DMS53 (cell line): ENCODE measurements at regions not wholly inside any gene's neighbourhood (a gene's known extent, or its start where the extent isn't known, plus 50 kb on each side); places are given as distances from the start of the nearest gene placed in this dataset.

Experiments
- DNase-seq: peaks from one replicate; lab custom pipeline; 2025; lab: John Stamatoyannopoulos, UW

GRCh38 chrX:7789200-7789599 is 53.8 kb upstream of the VCX start:
- no peak for DNase-seq

DNA sequence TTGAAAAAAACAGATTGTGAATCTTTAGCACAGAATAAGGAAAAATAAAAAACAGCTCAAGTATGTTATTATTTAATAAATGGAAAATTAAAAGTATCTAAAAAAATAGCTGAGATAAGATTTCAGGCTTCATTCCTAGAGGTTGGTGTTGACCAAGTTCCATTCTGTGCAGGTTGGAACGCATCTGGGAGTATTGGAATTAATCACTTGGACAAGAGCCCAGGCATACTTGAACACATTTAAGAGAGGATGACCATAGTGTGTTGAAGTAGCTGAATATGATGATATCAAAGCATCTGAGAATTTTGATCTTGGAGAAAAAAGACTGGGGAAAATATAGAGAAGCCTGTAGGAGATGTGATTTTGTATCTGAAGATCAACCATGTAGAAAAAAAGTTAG is 54.6 kb upstream of the VCX start:
- DNase-seq, result no peak

GRCh38 chrX:7787714-7788113 is 55.3 kb upstream of the VCX start:
- no peak for DNase-seq

DNA sequence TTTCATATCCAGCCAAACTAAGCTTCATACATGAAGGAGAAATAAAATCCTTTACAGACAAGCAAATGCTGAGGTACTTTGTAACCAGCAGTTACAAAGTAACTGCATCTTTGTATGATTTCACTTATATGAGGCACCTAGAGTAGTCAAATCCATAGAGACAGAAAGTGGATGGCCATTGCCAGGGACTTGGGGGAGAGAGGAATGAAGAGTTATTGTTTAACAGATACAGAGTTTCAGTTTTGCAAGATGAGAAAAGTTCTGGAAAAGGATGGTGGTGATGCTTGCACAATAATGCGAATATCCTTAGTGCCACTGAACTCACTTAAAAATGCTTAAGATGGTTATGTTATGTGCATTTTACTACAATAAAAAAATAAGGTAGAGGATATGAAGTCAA is 58.4 kb upstream of the VCX start:
- DNase-seq, result no peak

- DNase-seq, result no peak
Observed at GRCh38 chrX:7779644-7780043, 63.3 kb upstream of the VCX start.

DNA sequence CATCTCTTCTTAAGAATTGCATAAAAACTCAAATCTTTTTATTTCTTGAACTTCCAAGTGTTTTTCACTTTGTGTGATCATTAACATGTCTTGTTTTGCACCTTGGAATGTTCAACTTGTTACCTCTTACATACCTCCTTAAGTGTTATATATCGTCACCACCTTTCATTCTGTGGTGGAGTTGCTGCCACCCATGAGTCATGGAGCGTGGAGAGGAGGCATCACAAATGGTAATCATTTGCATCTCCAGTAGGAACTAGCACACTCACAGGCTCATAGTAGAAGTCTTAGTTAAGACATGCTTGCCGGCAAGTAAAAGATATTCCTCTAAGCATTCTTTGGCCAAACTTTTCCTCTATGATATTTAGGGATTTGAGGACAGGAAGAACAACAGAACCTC is 67.0 kb upstream of the VCX start:
- no peak for DNase-seq

DNA sequence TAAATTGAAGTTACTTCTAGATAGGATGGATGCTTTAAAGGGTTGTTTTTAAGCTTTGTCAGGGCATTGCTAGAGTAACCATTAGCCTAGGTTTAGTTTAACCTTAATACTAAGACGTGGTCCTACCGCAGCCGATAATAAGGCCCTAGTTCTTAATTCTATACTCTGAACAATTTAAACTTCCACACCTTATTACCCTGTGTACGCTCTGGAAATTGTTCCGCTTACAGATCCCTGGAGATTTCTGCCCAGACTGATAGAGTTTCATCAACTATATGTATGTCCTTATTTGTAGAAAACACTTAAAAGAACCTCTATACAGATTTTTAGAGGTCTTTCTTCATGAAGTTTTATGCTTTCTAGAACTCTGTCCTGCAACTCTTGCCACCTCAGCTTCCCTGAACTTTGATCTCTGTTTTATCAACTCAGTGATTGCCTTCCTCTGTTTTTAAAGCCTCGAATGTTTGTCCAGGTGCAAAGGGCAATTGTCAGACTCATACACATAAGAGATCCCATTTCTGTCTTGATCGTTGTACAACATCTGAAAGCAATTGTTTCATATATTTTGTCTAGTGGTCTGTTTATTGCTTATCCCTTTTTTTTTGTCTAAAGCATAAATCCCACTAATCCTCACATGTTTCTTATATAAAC is 71.1 kb upstream of the VCX start:
- peak; percentile 54 for DNase-seq

DNA sequence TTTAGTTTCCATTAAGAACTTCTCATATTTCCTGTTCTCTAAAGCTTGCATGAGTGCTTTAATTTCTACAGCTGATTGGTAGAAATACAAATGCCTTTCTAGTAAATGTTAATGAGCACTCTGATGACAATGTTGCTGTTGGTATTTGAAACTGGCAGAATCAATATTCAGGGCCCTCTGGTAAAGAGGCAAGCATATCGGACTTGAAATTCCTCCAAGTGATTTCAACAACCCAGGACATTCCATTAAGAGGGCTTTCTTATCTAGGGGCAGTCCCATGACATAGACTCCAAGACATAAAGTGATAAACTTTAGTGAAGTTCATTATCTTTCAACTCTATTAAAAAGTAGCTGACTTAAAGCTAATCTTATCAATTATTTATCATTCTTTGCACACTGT is 83.1 kb upstream of the VCX start:
- DNase-seq, result no peak

DNA sequence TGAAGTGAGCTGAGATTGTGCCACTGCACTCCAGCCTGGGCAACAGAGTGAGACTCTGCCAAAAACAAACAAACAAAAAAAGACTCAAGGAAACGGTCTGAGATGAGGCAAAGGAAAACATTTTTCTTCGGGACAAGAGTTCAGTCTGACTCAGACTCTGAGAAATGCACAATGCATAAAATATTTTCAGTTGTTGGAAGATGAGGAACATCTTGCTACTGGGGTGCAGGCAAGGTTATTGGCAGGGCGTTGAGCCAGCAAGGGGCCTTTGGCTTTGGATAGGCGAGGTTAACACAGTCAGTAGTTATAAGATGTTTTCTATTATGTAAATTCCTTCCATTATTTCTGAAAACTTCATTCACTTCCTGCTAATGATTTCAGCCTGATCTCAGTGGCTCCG is 96.1 kb upstream of the VCX start:
- no peak for DNase-seq

GRCh38 chrX:7730071-7730470 is 112.9 kb upstream of the VCX start:
- DNase-seq, result no peak

DNA sequence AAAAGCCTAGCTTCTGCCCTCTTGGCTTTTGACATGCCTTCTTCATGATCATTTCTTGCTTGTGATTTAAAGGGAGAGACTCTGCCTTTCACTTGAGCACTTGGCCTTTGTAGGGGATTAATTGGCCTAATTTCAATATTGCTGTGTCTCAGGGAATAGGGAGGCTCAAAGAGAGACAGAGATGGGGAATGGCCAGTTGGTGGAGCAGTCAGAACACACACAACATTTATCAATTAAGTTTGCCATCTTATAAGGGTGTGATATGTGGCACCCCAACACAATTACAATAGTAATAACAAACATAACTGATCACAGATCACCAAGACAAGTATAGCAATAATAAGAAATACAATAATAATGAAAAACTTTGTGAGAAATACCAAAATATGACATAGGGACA is 122.5 kb upstream of the VCX start:
- DNase-seq, result no peak

DNA sequence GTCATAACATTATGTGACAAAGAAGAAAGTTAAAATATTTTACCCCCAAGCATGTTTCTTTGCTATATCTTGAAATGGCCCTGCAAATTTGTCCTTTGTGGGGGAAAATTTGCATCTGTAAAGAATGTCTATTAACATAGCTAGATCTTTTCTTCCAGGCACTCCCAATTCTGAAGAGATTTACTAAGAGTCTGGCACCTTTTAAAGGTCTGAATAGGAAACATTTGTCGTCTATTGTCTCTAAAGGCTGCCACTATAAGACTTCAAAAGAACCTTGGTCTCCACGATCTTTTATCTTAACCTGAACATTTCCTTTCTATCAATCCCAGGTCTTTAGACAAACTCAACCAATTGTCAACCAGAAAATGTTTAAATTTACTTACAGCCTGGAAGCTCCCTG is 128.6 kb upstream of the VCX start:
- no peak for DNase-seq

DNA sequence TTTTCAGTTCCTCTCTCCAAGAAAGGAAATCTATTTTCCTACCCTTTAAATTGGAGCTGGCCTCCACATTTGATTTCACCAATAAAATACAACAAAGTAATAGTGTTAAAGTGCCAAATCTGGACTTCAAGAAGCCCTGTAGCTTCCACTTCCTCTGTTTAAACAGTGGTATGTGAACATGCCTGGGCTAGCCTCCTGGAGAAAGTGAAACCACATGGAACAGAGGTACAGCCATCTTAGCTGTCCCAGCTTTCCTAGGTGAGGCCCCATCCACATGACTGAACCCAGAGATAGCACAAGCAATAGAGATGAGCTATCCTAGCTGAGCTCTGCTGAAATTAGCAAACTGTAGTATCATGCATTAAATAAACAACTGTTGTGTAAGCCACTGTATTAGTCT is 131.8 kb upstream of the VCX start:
- DNase-seq, result peak; percentile 40

- no peak for DNase-seq
Observed at GRCh38 chrX:7709845-7710244, 133.1 kb upstream of the VCX start.

DNA sequence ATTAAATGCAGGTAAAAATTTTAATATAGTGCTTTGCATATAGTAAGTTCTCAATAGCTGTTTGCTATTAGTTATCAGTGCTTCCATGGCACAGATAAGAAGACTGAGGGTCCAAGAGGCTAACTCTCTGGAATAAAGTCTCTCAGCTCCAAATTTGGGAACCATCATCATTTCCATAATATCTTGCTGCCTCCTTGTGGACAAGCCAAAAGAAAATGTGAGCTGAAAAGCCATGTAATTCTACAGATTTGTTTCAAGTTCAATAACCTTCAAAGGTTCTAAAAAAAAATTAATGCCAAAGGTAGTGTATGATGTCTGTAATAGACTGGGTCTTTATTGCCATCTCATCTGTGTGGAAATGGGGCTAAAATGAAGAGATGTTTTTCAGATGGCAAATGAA is 136.9 kb upstream of the VCX start:
- DNase-seq, result peak; percentile 31

- DNase-seq, result no peak
Observed at GRCh38 chrX:7704205-7704604, 138.8 kb upstream of the VCX start.

GRCh38 chrX:7698248-7698647 is 144.7 kb upstream of the VCX start:
- DNase-seq, result no peak

- DNase-seq, result no peak
Observed at GRCh38 chrX:7690842-7691241, 152.1 kb upstream of the VCX start.

DNA sequence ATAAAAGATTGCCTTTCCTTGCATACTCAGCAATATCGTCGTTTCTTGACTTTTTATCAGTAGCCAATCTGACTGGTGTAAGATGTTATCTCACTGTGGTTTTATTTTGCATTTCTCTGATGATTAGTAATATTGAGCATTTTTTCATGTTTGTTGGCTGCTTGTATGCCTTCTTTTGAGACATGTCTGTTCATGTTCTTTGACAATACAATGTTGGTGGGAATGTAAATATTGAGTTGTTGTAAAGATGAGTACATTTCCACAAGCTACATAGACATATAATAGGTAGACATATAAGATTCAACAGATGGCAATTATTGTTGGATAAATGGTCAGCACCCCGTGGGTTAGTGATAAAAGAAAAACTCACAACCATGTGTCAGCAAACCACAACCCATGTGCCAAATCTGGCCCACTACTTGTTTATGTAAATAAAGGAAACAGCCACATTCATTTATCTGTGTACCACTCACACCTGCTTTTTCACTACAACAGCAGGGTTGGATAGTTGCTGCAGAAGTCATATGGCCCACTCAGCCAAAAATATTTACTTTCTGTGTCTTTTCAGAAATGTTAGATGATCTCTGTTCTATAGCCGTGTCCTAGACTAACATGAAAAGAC is 153.1 kb upstream of the VCX start:
- DNase-seq, result peak; percentile 24

DNA sequence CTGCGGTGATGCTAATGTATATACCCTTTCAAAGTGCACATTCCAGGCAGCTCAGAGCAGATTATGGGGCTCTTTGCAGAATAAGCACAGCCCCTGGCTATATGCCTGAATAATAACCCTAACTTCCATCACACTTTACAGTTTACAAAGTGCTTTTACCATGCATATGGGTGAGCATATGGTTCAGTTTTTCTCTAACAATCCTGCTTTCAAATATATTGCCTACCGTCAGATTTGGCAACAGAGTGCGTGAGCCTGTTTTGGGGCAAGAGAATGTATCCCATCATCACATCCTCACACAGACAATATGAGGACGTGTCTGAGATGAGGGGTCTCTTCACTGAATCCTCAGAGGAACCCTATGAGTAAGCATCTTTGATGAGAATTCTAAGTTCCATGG is 162.8 kb upstream of the VCX start:
- no peak for DNase-seq

DNA sequence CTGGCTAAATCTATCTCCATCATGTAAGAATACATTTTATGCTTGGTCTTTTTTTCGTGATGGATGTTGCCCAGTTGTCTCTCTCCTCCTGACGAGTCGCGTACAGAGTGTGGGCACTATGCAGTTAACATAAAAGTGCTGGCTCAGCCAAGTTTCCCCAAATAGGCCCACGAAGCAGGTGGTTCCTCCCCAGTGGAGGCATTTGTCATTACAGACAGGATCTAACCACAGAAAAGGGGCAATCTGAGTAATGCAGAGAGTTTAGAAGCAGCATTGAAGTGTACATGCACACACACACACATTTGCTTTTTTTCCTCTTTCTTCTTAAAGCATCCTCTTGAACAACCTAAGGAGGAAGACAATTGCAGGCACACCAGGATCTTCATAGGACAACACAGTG is 188.7 kb upstream of the VCX start:
- DNase-seq, result no peak

GRCh38 chrX:7647831-7648230 is 195.1 kb upstream of the VCX start:
- DNase-seq, result peak; percentile 13

DNA sequence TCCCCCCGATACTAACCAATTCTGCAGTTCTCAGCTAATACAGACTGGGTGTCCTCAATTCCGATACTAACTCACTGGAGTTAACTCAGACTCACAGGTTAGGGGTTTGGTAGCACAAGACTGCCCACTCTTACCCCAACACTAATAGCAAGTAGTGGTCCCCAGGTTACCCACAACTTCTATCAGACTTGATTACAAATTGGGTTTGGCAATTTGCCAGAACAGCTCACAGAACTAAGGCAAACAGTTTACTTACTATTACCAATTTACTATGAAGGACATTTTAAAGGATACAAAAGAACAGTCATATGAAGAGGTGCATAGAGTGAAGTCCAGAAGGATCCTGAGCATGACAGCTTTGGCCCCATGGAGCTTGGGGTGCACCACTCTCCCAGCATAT is 201.8 kb upstream of the VCX start:
- DNase-seq, result no peak

- DNase-seq, result no peak
Observed at GRCh38 chrX:7640392-7640791, 202.6 kb upstream of the VCX start.
